Activated gamma-delta T cell (primary cell): ENCODE measurements at regions not wholly inside any gene's neighbourhood (a gene's known extent, or its start where the extent isn't known, plus 50 kb on each side); places are given as distances from the start of the nearest gene placed in this dataset.
"Not testable (repeated sequence)": the region's sequence is repeated elsewhere in the genome, so short reads cannot be mapped to it uniquely, and the experiment has no call there.

Experiments used
- DNase-seq: peaks from one replicate; lab custom pipeline; 2025; lab: John Stamatoyannopoulos, UW

DNA sequence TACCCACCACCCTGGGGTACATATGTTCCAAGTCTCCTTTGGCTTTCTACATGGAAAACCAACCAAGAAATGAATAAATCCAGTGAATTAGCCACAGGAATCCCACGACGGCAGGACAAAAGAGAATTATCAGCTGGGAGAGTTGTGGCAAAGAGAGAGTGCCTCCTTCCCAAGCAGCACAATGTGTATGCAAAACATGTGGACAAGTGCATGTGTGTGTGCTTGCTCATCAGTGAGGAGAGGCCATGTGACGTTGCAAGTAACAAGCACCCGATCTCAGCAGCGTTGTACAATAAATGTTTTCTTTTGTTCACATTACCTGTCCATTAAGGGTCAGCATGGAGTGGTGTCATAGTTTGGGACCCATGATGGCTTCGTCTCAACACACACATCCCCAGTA is 50.0 kb upstream of the EMX2 start:
- no peak for DNase-seq

DNA sequence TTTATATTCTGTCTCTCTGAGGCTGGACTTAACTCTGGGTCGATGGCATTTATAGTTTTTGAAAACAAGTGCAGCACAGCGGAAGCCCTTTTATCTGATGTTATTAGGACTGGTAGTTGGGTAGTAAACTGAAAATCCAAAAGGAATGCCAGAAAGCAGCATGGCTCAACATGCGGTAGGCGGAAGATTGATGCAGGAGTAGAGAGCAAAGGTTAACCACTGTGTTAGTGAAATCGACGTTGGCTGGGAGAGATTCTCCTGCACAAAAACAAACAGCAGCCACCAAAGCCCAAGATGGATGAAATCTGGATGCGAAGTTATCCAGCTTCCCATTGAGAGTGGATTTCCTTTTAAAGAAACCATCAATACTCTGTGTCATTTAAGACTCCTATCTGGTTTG is 54.5 kb upstream of the EMX2 start:
- DNase-seq: no peak

GRCh38 chr10:117486606-117487005 is 55.9 kb upstream of the EMX2 start:
- DNase-seq: no peak

DNA sequence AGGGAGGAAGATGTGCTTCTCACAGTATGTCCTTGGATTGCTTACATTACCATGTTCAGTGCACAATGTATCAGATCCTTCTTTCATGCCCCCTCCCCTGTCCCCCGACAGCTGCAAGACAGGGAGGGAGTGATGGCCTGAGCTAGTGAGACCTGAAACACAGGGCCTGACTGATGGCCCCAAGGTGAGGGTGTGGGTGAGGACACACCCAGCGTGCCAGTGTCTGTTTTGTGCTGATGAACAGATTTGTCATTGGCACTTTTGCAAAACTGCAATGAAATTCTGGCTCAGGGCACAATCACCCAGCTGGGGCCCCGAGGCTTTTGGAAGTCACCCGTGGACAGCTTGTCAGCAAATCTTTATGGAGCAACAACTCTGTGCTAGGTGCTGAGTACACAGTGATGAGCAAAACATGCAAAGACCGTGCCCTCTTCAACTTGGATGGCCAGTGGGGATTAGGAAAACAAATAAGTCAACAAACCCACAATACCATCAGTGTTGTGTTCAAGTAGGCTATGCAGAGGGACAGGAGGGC is 59.4 kb upstream of the EMX2 start:
- no peak for DNase-seq

GRCh38 chr10:117481011-117481410 is 61.5 kb upstream of the EMX2 start:
- not testable (repeated sequence) for DNase-seq

- no peak for DNase-seq
These were observed 62.4 kb upstream of the EMX2 start for GRCh38 chr10:117480097-117480496.

DNA sequence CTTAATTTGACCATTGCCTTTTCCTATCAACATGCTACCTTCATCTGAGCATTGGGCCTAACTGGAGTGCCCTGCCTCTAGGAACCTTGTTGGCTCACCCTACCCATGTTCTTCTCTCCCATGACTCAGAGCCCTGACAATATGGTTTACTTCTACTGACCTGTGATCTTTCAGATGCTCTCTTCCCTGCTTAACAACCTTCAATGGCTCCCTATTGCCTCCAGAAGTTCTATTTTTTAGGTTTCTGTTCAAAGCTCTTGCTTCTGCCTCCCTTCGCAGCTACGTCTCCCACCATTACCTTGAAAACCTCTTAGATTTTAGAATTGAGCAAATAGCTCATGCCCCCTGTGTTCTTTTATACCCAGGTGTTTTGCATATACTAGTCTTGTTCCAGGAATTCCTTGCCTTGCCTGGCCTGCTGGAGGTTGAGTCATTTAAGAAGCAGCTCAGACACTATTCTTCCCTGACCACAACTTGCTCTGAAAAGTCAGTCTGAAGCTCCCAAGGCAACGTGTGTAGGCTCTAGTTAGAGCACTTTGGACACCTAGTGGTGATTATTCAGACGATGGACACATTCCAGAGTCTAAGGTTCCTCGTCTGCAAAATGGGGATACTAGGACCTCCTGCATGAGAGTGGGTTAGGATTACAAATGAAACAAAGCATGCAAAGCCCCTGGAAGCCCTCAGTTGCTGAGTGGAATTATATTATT is 64.4 kb upstream of the EMX2 start:
- no peak for DNase-seq

GRCh38 chr10:117477211-117477947 is 65.2 kb upstream of the EMX2 start:
- no peak for DNase-seq

GRCh38 chr10:117476716-117477115 is 65.8 kb upstream of the EMX2 start:
- DNase-seq: no peak

DNA sequence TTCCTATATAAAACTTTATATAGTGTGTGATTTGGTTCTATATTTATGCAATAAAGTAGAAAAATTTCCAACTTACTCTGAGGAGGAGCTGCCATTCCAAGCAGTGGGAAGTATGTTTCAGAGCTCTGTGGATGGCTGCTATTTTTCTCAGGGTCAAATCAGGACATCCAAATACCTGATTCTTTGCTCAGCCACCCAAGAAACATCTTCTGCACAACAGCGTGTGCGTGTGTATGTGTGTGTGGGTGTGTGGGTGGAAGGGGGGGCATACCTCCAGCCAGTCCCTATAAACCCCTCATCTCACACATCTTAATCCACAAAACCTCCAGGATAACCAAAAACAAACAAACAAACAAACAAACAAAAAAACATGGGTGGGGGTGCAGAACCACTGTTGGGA is 66.3 kb upstream of the EMX2 start:
- no peak for DNase-seq

GRCh38 chr10:117472872-117473271 is 69.7 kb upstream of the EMX2 start:
- DNase-seq: no peak

DNA sequence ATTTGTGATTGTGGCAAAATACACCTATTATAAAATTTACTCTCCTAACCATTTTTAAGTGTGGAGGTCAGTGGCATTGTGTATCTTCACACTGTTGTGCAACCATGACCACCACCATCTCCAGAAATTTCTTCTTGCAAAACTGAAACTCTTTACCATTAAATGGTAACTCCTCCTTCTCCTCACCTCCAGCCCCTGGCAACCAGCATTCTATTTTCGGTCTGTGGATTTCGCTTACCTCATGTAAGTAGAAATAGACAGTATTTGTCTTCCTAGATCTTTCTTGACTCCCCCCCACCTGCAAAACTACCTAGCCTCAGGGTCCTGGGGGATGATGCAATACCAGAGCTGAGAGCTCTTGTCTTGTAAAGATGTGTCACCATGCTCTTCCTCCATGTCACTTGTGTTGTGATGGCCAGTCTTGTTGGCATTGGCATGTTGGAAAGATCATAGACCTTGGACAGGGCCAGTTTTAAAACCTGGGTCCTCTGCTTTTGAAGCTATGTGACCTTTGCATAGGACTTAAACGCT is 71.1 kb upstream of the EMX2 start:
- no peak for DNase-seq

DNA sequence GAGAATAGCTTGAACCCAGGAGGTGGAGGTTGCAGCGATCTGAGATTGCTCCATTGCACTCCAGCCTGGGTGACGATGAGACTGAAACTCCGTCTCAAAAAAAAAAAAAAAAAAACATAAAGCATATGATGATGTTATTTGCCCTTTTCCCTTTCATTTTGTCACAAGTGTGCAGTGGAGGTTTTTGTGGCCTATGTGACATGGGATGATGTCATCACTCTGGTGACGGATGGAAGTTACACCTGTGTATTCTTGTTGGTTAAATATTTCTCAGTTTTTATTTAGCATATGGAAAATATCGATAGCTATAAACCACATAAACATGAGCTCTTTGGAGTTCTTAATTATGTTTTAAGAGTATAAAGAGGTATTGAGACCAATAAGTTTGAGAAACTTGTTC is 71.8 kb upstream of the EMX2 start:
- DNase-seq: no peak

DNA sequence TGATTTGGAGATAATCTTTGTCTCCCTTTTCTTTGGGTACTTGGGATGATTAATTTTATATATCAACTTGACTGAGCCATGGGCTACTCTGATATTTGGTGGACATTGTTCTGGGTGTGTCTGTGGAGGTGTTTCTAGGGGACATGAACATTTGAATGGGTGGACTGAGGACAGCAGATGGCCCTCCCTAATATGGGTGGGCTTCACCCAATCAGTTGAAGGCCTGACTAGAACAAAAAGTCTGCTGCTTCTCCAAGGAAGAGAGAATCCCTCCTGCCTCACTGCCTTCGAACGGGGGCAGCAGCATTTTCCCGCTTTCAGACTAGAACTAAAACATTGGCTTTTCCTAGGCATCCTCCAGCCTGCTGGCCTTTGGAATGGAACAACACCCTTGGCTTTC is 73.9 kb upstream of the EMX2 start:
- DNase-seq: no peak

GRCh38 chr10:117464176-117464575 is 78.4 kb upstream of the EMX2 start:
- no peak for DNase-seq

GRCh38 chr10:117463545-117463920 is 79.0 kb upstream of the EMX2 start:
- DNase-seq: no peak

DNA sequence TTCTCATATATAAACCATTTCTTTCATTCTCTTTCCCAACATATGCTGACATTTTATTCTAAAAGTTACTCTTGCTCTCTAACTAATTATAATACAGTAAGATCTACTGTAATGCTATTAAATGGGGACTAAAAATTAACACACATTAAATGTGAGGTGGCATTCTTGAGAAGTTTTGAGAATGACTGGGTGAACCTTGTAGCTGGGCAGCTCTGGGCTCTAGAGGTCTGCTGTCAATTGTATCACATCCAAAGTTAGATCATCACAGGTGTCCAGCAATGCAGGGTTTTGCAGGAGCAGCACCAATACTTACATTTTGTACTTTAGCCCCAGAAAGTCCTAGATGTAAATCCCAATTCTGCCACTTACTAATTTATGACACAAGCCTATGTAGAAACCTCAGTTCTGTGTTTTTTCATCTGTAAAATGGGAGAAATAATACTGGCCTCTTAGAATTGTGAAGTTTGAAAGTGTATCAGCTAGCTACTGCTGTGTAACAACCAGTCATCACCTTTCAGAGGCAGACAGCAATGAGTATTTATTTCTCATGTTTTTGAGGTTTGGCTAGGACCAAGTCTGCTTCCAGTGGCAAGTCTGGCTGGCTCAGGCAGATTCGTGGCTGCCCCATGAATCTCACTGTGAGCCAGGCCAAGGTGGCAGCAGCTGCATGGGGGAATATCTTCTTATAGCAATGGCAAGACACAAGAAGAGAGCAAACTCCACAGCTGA is 79.6 kb upstream of the EMX2 start:
- DNase-seq: no peak

DNA sequence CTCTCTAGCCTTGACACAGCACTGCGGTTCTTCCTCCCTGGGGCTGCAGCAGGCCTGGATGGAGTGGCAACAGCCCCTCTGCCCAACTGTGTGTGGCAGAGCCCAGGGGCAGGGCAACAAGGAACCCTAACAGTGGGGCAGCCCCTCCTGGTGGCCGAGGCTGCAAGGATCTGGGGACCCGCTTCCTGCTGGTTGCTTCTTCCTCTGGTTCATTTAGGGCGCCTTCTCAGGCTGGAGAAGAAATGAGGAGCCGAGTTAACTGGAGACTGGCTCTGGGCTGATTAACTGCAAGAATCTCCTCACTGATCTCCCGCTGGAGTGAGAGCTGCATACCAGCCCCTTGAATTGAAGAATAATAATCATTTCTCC is 80.1 kb upstream of the EMX2 start:
- DNase-seq: no peak

DNA sequence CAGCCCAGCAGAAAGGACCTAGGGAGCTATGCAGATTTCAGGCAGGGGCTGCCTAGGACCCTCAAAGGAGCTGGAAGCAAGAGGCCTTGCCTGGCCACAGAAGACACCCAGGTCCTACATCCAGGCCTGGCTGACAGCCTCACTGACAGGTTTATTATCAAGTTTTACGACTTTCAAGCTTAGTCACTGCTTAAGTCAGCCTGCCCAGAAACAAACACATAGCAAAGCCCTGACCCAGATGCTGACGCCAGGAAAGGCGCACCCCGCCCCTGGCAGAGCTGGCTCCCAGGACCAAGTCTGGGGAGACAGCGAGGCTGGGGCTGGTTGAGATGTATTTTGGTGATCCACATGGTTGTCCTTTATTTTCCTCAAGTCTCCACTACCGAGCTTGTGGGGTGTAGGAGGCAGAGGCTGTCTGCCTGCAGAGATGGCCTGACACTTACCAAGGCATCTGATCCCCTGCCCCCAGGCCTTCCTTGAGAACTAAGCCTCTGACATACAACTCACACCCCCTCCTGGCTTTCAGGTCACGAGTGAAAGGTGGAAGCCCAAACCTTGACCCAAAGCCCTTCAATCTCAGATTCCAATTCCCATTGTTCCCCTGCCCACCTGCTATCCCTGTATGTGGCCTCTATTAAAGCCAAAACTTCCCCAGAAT is 80.7 kb upstream of the EMX2 start:
- no peak for DNase-seq

GRCh38 chr10:117460846-117461765 is 81.4 kb upstream of the EMX2 start:
- no peak for DNase-seq

DNA sequence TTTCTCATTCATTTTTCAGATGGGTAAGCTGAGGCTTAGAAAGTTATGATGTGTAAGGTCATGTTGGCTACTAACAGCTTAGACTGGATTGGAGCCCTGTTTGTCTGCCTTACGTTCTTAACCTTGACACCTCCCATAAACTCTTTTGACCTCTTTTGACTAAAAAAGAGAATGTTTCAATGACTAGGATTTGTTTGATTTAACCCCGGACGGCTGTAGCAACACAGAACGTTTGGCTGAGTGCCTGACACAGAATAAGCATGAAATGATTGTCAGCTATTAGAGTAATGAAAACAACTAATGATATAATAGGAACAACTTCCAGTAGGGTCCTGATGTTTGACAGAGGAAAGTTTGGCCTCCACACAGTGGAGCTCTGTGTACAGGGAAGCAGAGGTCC is 83.3 kb upstream of the PDZD8 start:
- no peak for DNase-seq
